ENCODE measurements at regions not wholly inside any gene's neighbourhood (a gene's known extent, or its start where the extent isn't known, plus 50 kb on each side); places are given as distances from the start of the nearest gene placed in this dataset.

DNA sequence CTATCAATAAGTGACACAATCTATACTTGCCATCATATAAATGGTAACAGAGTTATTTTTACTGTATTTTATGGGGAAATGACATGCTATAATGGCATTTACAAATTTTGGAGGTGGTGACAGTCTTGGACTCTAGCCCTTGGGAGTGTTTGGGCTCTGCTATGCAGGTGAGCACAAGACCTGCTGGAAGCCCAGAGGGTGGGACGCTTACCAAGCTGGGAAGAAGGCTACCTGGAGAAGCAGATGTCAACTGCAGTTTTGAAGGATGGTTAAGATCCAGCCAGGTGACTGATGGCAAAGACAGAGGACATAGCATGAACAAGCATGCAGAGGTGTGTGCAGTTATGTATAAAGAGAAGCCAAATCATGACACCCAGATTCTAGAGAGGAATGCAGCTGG is 346.9 kb downstream of the MYCN start:
- no peak for DNase-seq

DNA sequence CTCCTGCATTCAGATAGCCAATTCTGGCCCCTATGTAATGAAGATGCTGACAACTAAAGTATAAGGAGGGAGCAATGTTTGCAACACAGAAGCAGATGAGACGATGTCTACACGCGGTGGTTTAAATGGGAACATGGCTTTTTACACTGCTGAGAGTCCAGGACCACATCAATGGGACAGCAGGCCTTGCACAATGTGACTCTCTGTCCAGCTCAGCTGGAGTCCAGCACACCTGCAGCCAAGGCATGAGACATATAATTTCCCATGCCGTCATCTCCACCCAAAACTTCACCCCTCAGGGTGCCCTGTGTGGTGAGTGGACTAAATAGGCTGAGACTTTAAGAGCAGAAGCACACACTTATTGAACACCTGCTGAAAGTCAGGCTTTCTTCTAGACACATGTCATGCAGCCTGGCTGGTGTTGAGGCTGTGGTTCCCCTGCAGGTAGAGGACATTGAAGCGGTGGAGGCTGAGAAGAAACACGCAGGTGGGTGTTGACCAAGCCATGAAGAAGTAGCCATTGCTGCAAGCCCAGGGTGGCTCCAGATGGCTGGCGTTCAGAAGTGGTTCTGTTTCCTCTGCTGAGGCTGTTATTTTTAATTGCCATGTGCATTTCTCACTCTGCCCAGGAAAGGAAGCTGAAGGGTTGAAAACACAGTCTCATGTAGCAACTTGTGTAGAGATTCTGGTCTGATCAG is 345.6 kb downstream of the MYCN start:
- no peak for DNase-seq

DNA sequence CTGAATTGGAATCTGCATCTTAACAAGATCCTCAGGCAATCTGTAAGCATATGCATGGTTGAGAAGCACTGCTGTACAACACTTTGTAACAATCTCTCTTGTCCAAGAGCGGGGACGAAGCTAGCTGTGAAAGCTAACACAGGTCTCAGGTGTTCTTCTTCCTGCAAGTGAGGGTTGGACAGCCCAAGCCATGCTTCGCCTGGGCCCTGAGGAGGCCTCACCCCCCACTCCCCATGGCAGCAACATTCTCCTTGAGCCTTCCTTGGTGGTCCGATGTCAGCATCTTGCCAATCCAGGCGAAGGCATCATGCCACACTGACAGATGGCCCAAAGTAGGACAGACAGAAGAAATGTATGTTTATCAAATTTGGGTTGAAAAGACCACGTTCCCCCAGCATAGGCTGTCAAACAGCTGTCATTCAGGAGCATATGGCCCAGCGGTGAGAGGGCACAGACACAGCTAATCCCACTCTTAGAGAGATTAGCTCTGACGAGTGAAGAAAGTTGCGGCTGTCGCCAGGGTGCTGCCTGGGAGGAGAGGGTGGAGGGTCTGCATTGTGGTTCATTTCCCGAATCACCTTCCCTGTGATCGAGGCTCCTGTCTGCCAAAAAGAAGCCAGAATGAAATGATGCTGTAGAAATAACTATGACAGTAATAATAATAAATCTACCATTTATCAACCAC is 344.7 kb downstream of the MYCN start:
- DNase-seq, result no peak

DNA sequence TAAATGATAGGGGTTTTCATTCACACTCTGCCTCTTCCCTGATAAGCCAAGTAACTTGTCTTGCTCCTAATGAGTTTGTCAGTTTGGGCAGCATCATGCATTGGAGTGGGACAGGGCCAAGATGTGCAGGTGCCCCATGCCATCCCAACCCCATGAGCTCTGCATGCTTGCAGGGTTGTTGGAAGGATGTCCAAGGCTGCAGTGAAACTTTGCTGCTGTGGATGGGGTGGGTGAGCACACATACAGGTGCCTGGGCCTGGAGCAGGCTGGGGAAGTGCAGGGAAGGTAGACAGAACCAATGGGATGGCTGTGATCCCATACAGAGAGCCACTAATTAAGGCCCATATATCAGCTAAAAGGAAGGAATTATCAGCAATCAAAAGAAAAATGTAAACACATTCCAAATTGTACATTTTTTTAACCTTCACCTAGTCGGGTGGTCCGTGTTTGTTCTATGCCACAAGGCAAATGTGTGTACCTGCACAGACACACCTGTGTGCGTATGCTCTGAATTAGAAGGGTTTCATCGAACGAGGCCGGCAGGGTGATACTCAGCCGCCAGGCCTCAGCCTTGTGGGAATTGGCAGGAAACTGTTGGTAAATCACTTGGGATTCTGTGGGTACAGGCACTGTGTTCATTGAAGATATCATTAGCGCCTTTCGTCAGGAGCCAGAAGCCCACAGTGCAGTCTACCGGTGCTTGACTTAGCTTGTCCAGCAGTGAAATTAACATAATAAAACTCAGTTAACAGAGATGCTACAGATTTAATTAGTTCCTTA is 342.9 kb downstream of the MYCN start:
- DNase-seq, result no peak

DNA sequence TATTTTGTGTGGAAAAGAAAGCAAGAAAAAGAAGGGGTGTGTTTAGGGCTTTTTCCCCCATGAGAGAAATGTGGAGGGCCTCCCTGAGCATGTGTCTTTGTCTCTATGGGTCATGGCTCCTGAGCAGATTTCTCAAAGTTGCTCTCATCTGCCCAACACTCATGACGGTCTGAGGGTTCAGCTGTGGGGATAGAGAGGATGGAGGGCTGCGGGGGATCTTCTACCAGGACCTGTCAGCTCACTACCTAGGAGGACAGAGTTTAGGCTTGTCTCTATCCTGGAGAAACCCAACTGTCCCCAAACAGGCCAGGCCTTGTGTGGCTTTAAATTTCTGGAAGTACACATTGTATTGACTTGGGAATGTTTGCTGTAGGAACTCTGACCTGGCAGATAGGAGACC is 342.2 kb downstream of the MYCN start:
- DNase-seq, result no peak

DNA sequence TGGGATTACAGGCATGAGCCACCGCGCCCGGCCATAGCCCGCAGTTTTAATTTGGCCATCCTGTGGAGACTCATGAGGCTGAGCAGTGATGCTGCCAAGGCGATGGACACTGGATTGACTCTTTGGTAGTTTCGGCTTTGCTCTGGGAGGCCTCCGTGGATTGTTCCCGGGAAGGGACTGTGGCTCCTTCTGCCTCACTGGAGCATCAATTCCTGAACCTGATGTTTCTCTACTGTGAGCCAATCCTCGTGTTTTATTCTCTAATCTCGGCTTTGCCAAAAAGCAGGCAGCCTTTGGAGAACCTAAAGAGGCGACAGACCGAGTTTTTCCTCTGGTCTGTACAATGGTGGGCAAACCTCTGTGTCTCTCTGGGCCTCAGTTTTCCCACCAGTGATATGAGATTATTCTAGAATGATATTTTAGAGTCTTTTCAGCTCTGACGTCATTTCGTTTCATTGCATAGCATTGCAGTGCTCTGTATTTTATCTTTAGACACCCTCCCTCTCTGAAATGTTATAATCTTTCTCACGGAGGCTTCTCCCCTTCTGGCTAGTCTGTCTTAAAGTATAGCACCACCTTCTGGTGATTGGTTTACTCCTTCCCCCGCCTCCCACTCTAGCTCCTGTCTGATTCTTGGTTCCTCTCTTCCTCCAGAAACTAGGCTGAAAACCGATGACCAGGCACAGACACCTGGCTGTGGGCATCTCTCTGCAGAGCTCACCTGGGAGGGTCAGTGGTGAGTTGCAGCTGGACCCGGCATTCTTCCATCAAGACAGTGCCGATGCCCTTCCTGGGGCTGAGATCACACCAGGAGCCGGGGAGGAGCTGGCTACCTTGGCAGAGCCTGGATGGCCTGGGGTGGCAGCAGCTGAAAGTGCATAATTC is 341.3 kb downstream of the MYCN start:
- no peak for DNase-seq

DNA sequence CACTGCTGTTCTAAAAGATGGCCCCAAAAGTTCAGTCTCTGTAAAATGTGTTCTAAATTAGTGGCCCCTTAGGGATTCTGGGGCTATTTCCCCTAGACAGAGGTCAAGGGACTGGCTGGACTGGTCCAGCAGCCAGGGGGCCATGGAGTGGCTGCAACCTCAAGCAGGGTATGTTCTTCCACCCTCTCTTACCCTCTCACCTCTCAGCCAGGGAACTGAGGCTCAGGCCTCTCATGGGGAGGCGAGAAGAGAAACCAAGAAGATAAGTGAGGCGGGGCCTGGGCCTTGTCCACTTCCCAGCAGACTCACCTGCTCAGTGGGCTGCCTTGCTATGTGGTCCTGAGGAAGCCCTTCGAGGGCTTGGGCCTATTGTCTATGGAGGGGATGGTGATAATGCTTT is 339.7 kb downstream of the MYCN start:
- DNase-seq, result no peak

DNA sequence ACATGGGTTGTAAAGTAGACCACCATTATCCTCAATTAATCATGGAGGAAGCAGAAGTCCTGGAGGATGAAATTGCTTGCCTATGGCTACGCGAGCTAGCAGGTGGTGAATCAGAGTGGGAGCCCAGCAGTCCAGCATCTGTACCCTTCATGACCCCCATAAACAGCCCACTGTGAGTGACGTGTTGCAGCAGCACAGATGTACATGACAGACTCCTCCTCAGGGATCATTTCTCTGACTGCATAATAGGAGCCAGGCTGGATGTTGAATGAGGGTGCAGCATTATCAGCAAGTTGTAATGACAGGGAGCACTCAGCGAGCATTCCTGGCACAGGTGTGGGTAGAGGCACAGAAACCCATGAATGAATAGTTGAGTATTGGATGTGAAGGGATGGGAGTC is 339.3 kb downstream of the MYCN start:
- DNase-seq, result no peak

DNA sequence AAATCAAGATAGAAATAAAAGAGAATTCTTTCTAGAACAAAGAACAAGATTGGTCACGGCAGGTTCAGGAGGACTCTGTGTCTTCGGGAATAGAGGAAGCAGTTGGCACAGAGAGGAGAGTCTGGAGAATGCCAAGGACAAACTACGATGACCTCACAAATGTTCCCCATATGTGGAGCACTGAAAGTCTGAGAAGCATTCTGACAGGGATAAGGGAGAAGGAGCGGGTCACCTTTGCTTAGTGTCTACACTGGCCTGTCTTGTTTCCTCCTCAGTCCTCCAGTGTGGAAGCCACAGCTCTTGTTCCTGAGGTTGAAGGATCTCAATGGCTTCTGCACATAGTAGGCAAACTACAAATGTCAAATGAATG is 338.8 kb downstream of the MYCN start:
- DNase-seq, result no peak

DNA sequence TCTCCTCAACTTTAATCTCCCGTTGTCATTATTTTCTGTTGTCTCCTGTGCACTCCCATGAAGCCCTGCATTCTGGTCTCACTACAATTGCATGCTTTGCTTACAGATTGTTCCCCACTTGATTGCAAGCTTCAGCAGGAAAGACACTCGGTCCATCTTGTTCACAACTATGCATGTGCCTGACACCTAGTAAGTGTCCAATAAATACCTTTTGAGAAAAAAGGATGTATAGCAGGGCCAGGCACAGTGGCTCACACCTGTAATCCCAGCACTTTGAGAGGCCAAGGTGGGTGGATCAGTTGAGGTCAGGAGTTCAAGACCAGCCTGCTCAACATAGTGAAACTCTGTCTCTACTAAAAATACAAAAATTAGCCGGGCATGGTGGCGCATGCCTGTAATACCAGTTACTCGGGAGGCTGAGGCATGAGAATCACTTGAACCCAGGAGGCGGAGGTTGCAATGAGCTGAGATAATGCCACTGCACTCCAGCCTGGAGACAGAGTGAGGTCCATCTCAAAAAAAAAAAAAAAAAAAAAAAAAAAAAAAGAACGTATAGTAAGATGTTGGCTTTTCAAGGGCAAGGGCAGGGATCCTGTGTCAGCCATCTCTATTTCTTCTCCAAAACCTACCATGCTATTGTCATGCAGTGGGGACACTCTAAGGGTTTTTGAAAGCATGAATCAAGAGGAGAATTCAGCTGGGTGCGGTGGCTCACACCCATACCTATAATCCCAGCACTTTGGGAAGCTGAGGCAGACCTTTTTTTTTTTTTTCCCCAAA is 338.3 kb downstream of the MYCN start:
- no peak for DNase-seq

DNA sequence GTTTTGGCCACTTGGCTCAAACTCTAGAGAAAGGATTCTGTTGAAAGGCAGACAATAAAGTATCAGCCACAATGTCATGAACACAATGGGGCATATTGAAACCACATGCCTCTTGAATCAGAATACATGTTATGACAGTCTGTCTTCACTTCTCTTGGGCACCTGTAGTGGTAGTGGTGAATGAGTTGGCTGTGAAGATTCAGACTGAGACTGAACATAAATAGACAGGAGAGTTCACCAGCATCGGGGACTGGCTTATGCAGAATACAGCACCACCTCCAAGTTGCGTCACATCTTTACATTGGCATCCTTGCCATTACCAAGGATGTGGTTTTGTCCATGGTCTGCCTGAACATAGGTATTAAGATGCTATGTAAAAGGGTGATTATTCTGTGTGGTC is 336.8 kb downstream of the MYCN start:
- DNase-seq, result no peak

DNA sequence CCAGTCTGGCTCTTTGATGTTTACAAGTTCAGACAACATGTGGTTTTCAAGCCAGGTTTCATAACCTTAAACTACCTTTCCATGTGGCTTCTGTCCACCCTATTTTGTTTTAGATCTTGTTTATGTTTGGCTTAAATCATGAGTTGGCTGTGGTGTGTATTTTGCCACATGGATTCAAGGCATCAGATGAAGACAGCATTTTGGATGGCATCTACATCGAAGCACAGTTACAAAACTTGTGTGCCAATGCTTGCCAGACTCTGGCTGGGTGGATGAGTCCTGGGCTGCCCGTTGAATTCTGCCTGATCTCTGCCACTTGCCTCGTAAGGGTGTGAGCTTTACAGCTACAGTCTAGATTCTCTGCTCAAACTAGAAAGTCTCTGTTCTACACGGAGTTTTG is 335.3 kb downstream of the MYCN start:
- no peak for DNase-seq

DNA sequence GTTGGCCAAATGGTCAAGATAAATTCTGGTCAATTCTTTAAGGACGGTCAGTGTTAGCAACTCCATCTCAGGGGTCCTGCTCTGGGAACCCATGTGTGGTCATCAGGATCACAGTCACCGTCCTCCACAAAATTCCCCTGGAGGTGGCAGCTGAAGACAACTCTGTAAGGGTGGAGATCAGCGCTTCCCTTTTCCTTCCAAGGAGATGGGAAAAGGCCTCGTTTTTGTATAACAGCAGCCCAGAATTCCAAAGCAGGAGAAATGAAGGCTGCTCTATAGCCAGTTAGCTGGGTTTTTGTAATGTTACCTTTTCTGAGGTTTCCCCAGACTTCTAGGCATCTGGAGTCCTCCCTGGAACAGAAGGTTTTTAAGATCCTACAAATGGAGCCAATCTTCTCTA is 334.8 kb downstream of the MYCN start:
- no peak for DNase-seq

DNA sequence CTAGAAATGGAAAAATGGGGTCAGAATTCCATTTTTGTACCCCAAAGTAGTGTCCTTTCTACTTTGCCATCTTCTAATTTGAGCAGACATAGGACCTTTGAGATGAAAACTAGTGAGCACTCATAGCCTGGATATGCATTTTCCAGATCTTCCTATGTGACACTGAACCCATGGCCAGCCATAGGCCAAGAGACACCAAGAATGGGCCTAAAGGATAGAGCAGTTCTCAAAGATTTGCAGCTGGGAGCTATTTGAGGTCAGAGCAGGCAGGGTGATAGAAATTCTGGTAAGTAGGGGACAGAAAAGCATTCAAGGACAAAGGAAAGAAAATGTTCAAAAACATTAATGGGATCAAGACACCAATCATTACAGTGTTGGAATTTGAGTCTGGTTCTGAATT is 332.8 kb downstream of the MYCN start:
- DNase-seq, result no peak

DNA sequence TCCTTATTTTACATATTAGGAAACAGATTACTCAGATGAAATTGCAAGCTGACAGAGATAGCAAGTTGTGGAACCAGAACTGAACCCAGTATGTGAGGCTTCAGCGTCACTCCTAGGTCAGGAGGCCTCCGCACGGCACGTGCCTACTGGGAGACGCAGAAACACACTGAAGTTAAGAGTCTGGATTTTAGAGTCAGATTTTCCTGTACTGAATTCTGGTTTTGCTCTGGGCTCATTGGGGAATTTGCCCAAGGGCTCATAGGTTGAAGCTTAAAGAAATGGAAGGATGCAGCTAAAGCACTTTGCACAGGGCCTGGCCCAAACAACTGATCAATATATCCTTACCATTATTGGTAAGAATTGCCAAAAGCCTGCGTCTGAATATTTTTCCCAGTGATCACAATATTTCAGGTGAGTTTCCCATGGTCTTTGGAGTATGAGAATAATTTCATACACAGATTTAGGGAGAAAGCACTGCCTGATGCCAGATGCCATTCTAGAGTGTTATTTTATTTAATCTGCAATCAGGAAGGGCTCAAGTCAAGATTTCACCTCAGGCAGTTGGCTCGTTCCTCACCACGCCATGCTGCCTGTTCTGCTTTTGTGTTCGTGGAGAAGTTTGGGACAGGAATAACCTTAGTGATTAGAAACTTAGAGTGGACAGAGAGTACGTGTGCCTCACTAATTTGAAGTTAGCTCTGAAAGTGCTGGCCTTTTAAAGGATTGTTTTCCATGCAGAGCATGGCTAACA is 331.9 kb downstream of the MYCN start:
- DNase-seq, result no peak

DNA sequence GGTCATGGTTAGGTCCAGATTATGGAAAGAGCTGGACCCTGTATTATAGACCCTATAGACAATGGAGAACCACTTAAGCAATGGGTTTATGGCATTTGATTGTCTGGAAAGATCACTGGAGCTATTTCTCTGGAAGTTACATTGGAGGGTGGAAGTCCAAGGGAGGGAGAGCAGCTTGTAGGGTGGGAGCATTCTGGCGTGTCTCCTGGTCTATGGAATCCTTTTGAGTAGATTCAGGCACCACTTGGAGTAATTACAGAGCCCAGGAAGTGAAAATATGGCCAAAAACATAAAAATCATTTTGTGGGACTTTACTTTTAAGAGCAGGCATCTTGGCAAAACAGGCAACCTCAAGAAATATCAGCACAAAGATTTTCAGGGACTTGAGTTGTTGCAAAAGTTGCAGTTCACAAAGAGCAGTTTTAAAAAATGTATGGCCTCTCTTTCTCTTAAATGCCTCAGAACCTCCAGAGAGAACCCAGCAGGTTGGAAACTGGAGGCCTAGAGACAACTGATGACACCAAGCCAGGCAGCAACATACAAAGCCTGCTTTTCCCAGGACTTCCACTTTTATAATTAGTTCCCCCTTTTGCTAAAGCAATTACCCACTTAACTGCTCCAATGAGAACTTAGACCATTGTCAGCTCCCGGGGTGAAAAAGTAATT is 331.0 kb downstream of the MYCN start:
- no peak for DNase-seq

DNA sequence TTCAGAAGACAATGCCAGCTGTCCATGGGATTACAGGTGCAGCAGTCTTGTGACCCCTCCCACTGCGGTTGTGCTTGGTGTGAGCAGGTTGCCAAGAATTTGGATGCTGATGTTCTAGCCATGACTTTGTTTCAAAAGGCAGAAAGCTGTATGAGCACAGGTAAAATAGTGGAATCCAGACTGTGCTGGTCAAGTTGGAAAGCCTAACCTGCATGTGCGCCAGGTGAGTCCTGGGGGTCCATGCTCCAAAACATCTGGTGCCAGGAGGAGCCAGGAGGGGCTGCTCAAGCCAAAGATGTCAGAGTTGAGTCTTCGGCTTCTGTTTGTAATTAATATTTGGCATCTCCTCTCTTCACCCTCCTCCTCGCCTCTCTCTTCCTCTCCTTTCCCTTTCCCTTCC is 330.1 kb downstream of the MYCN start:
- DNase-seq, result no peak

DNA sequence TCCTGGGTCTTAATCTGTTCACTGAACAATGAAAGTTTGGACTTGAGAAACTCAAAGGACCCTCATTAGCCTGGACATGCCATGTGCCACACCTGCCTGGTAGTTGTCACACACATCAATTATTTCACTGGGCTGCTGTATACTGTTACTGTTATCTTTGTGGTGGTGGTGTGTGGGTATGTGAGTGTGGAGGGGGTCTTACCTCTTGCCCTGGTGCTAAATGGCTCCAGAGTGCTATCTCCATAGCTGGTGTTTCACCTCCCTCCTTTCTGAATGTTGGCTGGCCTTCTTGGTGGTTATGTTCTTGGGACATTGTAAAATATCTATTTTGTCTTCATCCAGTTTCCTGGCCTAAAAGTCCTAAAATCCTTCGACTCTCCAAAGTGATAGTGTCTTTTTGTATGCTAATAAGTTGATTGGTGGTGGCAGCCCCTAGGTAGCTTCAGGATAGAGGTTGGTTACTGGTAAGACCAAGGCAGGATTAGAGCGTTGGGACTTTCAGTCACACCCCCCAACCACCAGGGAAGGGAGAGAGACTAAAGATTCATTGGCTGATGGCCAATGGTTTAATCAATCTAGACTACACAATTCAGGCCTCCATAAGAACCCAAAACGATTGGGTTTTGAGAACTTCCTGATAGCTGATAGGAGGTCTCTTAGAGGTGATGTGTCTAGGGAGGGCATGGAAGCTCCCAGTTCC is 328.1 kb downstream of the MYCN start:
- DNase-seq, result no peak

DNA sequence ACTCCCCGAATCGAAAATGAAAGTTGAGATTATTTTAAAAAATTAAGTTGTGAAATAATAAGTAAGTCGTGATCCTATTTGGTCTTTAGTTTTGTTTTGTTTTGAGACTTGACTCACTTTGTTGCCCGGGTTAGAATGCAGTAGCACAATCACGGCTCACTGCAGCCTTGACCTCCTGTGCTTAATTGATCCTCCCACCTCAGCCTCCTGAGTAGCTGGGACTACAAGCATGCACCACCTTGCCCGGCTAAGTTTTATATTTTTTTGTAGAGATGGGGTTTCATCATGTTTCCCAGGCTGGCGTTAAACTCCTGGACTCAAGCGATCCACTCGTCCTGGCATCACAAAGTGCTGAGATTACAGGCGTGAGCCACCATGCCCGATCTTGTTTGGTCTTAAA is 326.2 kb downstream of the MYCN start:
- no peak for DNase-seq

DNA sequence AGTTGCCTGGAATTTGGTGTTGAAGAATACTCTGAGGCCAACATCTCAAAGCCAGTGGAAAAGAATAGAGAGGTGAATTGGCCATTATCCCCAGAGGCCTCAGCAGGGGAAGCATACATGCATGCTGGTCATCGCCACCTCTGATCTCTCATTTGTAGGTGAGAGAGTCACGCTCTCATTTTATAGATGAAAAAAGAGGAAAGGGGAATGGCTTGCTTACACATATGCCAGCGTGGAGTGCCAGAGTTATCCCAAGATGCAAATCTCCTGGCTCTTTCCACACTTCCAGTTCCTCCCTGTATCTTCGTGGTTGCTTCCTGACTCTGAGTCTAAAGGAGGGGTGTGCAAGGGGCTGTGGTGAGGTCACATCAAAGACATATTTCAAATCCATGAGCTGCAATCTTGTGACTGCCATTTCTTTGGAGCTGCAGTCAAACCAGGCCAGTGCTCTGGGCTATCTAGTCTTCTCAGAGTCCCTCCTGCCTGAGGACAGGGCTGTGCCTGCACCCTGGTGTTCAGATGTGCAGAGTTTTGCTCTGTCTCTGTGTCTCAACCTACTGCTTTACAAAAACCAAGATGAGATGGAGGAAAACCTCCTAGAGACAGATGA is 324.7 kb downstream of the MYCN start:
- no peak for DNase-seq
